ENCODE measurements at regions not wholly inside any gene's neighbourhood (a gene's known extent, or its start where the extent isn't known, plus 50 kb on each side); places are given as distances from the start of the nearest gene placed in this dataset.

DNA sequence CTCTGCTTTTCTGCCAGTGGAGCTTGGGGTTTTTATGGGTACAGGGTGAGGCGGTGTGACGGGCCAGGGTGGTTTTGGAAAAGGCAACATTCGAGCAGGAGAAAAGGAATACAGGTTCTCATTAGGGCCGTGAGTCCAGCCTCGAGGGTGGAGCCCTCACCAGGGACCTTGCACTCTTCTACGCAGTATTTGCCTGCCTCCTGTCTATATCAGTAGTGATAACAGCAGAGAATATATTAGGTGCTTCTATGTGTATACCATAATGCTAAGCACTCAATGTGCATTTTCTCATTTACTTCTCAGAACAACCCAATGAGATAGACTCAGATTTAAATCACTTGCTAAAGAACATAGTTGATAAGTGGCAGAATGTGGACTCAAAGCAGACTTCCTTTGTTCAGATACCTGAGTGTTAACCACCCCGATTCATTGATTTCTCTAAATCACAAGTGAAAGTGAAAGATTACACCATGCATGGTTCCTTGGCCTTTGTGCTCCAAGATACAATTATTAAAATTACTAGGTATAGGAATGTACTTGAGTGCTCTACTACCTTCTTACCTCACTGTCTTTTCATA, 403.9 kb downstream of the PCDH7 start:
- DNase-seq (ENCODE audit: unreplicated experiment) = no peak
- ChIA-PET POLR2A (no interaction called here), CTCF (no interaction called here)
- no peaks in the 10 kb centered on the region for H3K4me1 Mint-ChIP-seq (ENCODE audit: insufficient read depth, unreplicated experiment)
- H3K27me3 Mint-ChIP-seq (ENCODE audit: insufficient read depth, unreplicated experiment) = no peaks in the 10 kb centered on the region
- no TSS peak for BruUV-seq (replicated peaks)
- no peaks in the 10 kb centered on the region for H3K9me3 Mint-ChIP-seq (ENCODE audit: unreplicated experiment)
- H3K27ac Mint-ChIP-seq (ENCODE audit: low read depth, unreplicated experiment) = no peak overlapping the region
- no peaks in the 10 kb centered on the region for H3K36me3 Mint-ChIP-seq (ENCODE audit: insufficient read depth, unreplicated experiment)
- TF ChIP-seq, protein P1, sequence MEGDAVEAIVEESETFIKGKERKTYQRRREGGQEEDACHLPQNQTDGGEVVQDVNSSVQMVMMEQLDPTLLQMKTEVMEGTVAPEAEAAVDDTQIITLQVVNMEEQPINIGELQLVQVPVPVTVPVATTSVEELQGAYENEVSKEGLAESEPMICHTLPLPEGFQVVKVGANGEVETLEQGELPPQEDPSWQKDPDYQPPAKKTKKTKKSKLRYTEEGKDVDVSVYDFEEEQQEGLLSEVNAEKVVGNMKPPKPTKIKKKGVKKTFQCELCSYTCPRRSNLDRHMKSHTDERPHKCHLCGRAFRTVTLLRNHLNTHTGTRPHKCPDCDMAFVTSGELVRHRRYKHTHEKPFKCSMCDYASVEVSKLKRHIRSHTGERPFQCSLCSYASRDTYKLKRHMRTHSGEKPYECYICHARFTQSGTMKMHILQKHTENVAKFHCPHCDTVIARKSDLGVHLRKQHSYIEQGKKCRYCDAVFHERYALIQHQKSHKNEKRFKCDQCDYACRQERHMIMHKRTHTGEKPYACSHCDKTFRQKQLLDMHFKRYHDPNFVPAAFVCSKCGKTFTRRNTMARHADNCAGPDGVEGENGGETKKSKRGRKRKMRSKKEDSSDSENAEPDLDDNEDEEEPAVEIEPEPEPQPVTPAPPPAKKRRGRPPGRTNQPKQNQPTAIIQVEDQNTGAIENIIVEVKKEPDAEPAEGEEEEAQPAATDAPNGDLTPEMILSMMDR (IDR thresholded peaks at IDR 0.05; ENCODE audit: unreplicated experiment) = no peak
- intact Hi-C loops (cut with micrococcal nuclease) = no loop called here
- H3K4me3 Mint-ChIP-seq (ENCODE audit: unreplicated experiment) = no peak overlapping the region

DNA sequence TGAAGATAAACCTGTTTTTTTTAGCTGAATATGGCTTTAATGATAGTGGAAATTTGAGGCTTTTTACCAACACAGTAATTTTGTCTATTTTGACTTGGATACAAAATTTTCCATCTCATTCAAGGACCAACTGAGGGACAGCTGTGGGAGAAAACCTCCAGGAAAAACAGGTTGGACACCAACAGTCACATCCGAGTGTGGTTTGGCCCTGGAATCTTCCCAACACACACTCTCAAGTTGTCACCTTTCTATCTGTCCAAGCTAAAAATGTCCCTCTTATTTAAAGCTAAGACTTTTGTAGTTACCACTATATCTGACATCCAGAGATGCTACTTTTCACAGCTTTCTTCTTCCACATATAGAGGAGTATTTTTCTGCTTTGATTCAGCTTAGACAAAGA, 404.9 kb downstream of the PCDH7 start:
- Mint-ChIP-seq H3K27ac (ENCODE audit: low read depth, unreplicated experiment) (no peak overlapping the region), H3K27me3 (ENCODE audit: insufficient read depth, unreplicated experiment) (no peaks in the 10 kb centered on the region), H3K36me3 (ENCODE audit: insufficient read depth, unreplicated experiment) (no peaks in the 10 kb centered on the region), H3K9me3 (ENCODE audit: unreplicated experiment) (no peaks in the 10 kb centered on the region), H3K4me1 (ENCODE audit: insufficient read depth, unreplicated experiment) (no peaks in the 10 kb centered on the region), H3K4me3 (ENCODE audit: unreplicated experiment) (no peak overlapping the region)
- intact Hi-C loops (cut with micrococcal nuclease) = no loop called here
- no peak for DNase-seq (ENCODE audit: unreplicated experiment)
- ChIA-PET CTCF (no interaction called here), POLR2A (interaction anchor here (0.6 kb wide), 1 partner anchor 229 kb away, joined by 3 read pairs; no protein-coding TSS in a partner anchor)
- TF ChIP-seq, protein P1 (IDR thresholded peaks at IDR 0.05; ENCODE audit: unreplicated experiment) = no peak
- BruUV-seq (replicated peaks) = no TSS peak

DNA sequence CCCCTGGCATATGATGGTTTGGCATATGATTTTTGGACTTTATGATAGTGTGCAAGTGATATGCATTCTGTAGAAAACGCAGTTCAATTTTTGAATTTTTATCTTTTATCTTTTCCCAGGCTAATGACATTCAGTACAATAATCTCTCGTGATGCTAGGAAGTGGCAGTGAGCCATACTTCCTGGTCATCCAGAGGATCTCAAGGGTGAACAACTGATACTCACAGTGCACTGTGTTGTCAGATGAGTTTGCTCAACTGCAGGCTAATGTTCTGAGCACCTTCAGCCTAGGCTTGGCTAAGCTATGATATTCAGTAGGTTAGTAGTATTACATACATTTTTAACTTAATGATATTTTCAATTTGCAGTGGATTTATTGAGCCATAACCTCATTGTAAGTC, 405.3 kb downstream of the PCDH7 start:
- TF ChIP-seq, protein P1 (IDR thresholded peaks at IDR 0.05; ENCODE audit: unreplicated experiment) = no peak
- Mint-ChIP-seq H3K9me3 (ENCODE audit: unreplicated experiment) (no peaks in the 10 kb centered on the region), H3K4me1 (ENCODE audit: insufficient read depth, unreplicated experiment) (no peaks in the 10 kb centered on the region), H3K4me3 (ENCODE audit: unreplicated experiment) (no peak overlapping the region), H3K27me3 (ENCODE audit: insufficient read depth, unreplicated experiment) (no peaks in the 10 kb centered on the region), H3K36me3 (ENCODE audit: insufficient read depth, unreplicated experiment) (no peaks in the 10 kb centered on the region), H3K27ac (ENCODE audit: low read depth, unreplicated experiment) (no peak overlapping the region)
- DNase-seq (ENCODE audit: unreplicated experiment) = no peak
- intact Hi-C loops (cut with micrococcal nuclease) = no loop called here
- no TSS peak for BruUV-seq (replicated peaks)
- ChIA-PET POLR2A (interaction anchor here (0.6 kb wide), 1 partner anchor 196 kb away, joined by 3 read pairs; no protein-coding TSS in a partner anchor), CTCF (no interaction called here)

DNA sequence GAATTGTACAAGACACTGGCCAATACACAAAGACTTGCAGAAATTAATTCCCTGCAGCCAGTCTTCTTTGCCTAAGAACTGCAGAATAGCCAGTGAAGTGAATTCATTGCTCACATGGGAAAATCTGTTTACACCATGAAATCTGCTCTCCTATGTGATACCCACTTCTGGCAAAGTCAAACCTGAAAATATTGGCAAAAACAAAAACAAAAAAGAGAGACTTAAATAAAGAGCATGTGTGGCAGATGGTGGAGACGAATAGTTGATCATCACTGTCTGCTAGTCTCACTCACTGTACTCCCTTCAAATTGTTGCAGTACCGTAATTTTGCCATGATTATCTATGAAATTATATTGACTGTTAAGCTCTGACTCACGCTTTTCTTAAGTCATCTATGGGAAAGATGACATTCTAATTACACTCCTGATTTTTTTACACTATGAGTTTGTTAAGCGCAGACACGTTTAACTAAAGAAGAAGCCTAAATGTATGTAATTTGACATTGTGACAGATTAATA, 406.8 kb downstream of the PCDH7 start:
- TF ChIP-seq, protein P1 (IDR thresholded peaks at IDR 0.05; ENCODE audit: unreplicated experiment) = no peak
- ChIA-PET POLR2A (no interaction called here), CTCF (no interaction called here)
- no peak for DNase-seq (ENCODE audit: unreplicated experiment)
- Mint-ChIP-seq H3K4me3 (ENCODE audit: unreplicated experiment) (no peak overlapping the region), H3K27me3 (ENCODE audit: insufficient read depth, unreplicated experiment) (no peaks in the 10 kb centered on the region), H3K4me1 (ENCODE audit: insufficient read depth, unreplicated experiment) (no peaks in the 10 kb centered on the region), H3K27ac (ENCODE audit: low read depth, unreplicated experiment) (no peak overlapping the region), H3K9me3 (ENCODE audit: unreplicated experiment) (no peaks in the 10 kb centered on the region), H3K36me3 (ENCODE audit: insufficient read depth, unreplicated experiment) (no peaks in the 10 kb centered on the region)
- BruUV-seq (replicated peaks) = no TSS peak
- intact Hi-C loops (cut with micrococcal nuclease) = no loop called here

Data from MCF 10A (cell line).